Natural killer cell (primary cell): ENCODE measurements at regions not wholly inside any gene's neighbourhood (a gene's known extent, or its start where the extent isn't known, plus 50 kb on each side); places are given as distances from the start of the nearest gene placed in this dataset.

ENCODE experiments used
- ATAC-seq, 3 donors: fragments of 150-1000 bp in 2 of 3; fragments of 200-7000 bp in 1 of 3; cut with Tn5 transposase; 1 replicate in 1 of 3; 2 replicates in 2 of 3; pipeline ENCODE4 v1.10.0; 2021; ENCODE audit warnings: mild to moderate bottlenecking in 2 of 3, moderate library complexity in 2 of 3
- DNase-seq, 2 donors: peaks; one replicate each; pipeline versions ENCODE4 v3.0.0 to v3.0.0-alpha.2; 2013 to 2021; ENCODE audit warnings: mixed read lengths in 1 of 2
- H3K27ac ChIP-seq: one replicate; pipeline ENCODE4 v1.5.1; 2013; ENCODE audit warnings: mild to moderate bottlenecking, low read length
- H3K27me3 ChIP-seq: one replicate; pipeline ENCODE4 v1.6.1; 2013; ENCODE audit warnings: low read length; ENCODE audit not compliant: control insufficient read depth, insufficient read depth
- H3K36me3 ChIP-seq: one replicate; pipeline ENCODE4 v1.6.1; 2013; ENCODE audit warnings: low read length; ENCODE audit not compliant: control insufficient read depth, insufficient read depth
- H3K4me1 ChIP-seq: one replicate; pipeline ENCODE4 v1.6.1; 2013; ENCODE audit warnings: low read length; ENCODE audit not compliant: control insufficient read depth, insufficient read depth
- H3K4me3 ChIP-seq: one replicate; pipeline ENCODE4 v1.5.1; 2013; ENCODE audit warnings: low read length
- H3K9me3 ChIP-seq: one replicate; pipeline ENCODE4 v1.6.1; 2013; ENCODE audit warnings: low read length; ENCODE audit not compliant: control insufficient read depth, insufficient read depth
- H3K27ac Mint-ChIP-seq, 2 donors: one replicate each; pipeline ENCODE4 v1.8.0; 2022; ENCODE audit warnings: mild to moderate bottlenecking in 2 of 2, mixed read lengths in 2 of 2, moderate library complexity in 1 of 2
- H3K27me3 Mint-ChIP-seq, 2 donors: one replicate each; pipeline ENCODE4 v1.8.0; 2022; ENCODE audit warnings: low read depth in 2 of 2, mixed read lengths in 2 of 2
- H3K36me3 Mint-ChIP-seq: one replicate; pipeline ENCODE4 v1.8.0; 2022; ENCODE audit warnings: mixed read lengths
- H3K4me1 Mint-ChIP-seq, 2 donors: one replicate each; pipeline ENCODE4 v1.8.0; 2022; ENCODE audit warnings: mixed read lengths in 2 of 2
- H3K4me3 Mint-ChIP-seq: one replicate; pipeline ENCODE4 v1.8.0; 2022; ENCODE audit warnings: mild to moderate bottlenecking, moderate library complexity, mixed read lengths
- H3K9me3 Mint-ChIP-seq, 2 donors: one replicate each; pipeline ENCODE4 v1.8.0; 2022; ENCODE audit warnings: mixed read lengths in 2 of 2
- WGBS: methylation state at CpG from one replicate; pipeline ENCODE4 v1.1.7; 2013; ENCODE audit warnings: missing lambda C conversion rate; ENCODE audit not compliant: insufficient coverage; 5-methylcytosine and 5-hydroxymethylcytosine counted together
- intact Hi-C: fragments of 100-400 bp; cut with micrococcal nuclease; formaldehyde crosslinking; loops from one replicate; pipeline ENCODE4 v1.14.2; 2022
- TF ChIP-seq, protein P1 (sequence below): fragments of 200-600 bp; IDR thresholded peaks from one replicate; pipeline ENCODE4 v1.8.0; 2022; ENCODE audit warnings: antibody characterized with exemption

DNA sequence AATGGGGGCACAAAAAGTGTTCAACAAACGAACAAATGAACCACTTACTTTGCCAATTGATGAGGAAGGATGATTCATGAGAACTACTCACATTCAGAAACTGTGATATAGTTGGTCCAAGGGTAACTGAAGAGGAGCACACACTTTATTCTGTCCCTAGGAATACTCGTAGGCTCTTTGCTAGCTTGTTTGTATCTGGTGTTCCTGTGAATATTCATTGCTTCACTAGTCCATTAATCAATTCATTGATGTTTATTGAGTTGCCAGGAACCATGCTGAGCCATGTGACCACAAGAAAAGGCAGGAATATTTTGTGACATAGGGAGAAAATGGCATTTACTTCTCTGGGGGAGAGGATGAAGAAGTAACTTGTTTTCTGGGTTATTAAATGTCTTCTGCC is 338.3 kb downstream of the IL20RB start:
- H3K27me3 ChIP-seq: no peaks in the 10 kb centered on the region
- Mint-ChIP-seq H3K9me3 (peaks cover 2 to 4% of the 10 kb centered on the region in 2 donors), H3K4me1 (no peaks in the 10 kb centered on the region), H3K4me3 (no peak overlapping the region), H3K27me3 (no peaks in the 10 kb centered on the region), H3K27ac (no peak overlapping the region), H3K36me3 (no peaks in the 10 kb centered on the region)
- H3K4me1 ChIP-seq: no peaks in the 10 kb centered on the region
- intact Hi-C loops: no loop called here
- H3K9me3 ChIP-seq: no peaks in the 10 kb centered on the region
- H3K4me3 ChIP-seq: no peak overlapping the region
- DNase-seq (no peak), ATAC-seq (no peak)
- no peak overlapping the region for H3K27ac ChIP-seq
- H3K36me3 ChIP-seq: no peaks in the 10 kb centered on the region
- TF ChIP-seq, protein P1, sequence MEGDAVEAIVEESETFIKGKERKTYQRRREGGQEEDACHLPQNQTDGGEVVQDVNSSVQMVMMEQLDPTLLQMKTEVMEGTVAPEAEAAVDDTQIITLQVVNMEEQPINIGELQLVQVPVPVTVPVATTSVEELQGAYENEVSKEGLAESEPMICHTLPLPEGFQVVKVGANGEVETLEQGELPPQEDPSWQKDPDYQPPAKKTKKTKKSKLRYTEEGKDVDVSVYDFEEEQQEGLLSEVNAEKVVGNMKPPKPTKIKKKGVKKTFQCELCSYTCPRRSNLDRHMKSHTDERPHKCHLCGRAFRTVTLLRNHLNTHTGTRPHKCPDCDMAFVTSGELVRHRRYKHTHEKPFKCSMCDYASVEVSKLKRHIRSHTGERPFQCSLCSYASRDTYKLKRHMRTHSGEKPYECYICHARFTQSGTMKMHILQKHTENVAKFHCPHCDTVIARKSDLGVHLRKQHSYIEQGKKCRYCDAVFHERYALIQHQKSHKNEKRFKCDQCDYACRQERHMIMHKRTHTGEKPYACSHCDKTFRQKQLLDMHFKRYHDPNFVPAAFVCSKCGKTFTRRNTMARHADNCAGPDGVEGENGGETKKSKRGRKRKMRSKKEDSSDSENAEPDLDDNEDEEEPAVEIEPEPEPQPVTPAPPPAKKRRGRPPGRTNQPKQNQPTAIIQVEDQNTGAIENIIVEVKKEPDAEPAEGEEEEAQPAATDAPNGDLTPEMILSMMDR: no peak
- WGBS: 42% methylated on average over 2 of the region's 2 CpGs

DNA sequence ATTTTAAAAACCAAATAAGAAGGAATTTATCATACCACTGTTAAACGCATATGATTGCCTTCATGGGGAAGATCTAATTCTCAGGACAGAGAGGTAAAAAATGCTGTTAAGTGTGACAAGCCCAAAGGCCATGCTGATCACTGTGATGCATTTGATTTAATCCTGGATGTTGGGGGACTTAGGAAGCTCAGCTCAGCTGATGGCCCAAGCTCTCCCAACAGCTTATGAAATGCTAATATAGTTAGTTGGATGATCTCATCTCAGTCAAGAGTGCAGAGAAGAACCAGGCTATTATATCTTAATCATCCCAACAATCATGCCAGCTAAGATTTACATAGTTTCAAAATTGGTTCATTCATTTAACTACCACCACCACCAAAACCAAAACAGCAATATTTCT is 340.0 kb downstream of the IL20RB start:
- Histone ChIP-seq H3K4me3 (no peak overlapping the region), H3K4me1 (no peaks in the 10 kb centered on the region), H3K9me3 (no peaks in the 10 kb centered on the region), H3K36me3 (no peaks in the 10 kb centered on the region), H3K27ac (no peak overlapping the region), H3K27me3 (no peaks in the 10 kb centered on the region)
- TF ChIP-seq, protein P1: no peak
- Mint-ChIP-seq H3K4me3 (no peak overlapping the region), H3K9me3 (peaks cover 2 to 4% of the 10 kb centered on the region in 2 donors), H3K36me3 (no peaks in the 10 kb centered on the region), H3K27ac (no peak overlapping the region), H3K4me1 (no peaks in the 10 kb centered on the region), H3K27me3 (no peaks in the 10 kb centered on the region)
- WGBS: 100% methylated on average over 1 of the region's 1 CpG
- intact Hi-C loops: no loop called here
- ATAC-seq (no peak), DNase-seq (no peak)

DNA sequence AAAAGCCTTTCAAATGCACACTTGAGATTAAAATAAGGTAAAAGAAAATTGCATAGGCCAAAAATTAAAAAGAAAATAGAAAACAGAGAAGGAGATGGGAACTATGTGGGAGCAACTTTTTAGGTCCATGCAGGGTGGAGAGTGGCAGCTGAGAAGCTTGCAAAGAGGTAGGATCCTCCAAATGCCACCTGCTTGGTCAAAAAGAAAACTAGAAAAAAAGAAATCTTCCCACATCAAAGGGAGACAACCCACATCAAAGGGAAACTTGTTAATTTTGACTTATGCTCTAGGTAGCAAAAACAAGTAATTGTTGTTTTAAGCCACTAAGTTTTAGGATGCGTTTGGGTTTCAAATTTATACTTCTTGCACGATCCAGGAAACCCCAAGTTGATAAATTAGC is 342.9 kb downstream of the IL20RB start:
- TF ChIP-seq, protein P1: no peak
- no peaks in the 10 kb centered on the region for H3K9me3 ChIP-seq
- peaks cover 4 to 7% of the 10 kb centered on the region in 2 donors for H3K9me3 Mint-ChIP-seq
- intact Hi-C loops: no loop called here
- no peak overlapping the region for H3K4me3 ChIP-seq
- H3K36me3 ChIP-seq: no peaks in the 10 kb centered on the region
- ATAC-seq (no peak), DNase-seq (no peak)
- H3K4me1 ChIP-seq: no peaks in the 10 kb centered on the region
- H3K27ac Mint-ChIP-seq: no peak overlapping the region
- H3K36me3 Mint-ChIP-seq: no peaks in the 10 kb centered on the region
- no peak overlapping the region for H3K4me3 Mint-ChIP-seq
- no peak overlapping the region for H3K27ac ChIP-seq
- no peaks in the 10 kb centered on the region for H3K27me3 ChIP-seq
- no CpG with 5 or more reads among the region's 2 CpGs for WGBS
- no peaks in the 10 kb centered on the region for H3K4me1 Mint-ChIP-seq
- H3K27me3 Mint-ChIP-seq: no peaks in the 10 kb centered on the region

DNA sequence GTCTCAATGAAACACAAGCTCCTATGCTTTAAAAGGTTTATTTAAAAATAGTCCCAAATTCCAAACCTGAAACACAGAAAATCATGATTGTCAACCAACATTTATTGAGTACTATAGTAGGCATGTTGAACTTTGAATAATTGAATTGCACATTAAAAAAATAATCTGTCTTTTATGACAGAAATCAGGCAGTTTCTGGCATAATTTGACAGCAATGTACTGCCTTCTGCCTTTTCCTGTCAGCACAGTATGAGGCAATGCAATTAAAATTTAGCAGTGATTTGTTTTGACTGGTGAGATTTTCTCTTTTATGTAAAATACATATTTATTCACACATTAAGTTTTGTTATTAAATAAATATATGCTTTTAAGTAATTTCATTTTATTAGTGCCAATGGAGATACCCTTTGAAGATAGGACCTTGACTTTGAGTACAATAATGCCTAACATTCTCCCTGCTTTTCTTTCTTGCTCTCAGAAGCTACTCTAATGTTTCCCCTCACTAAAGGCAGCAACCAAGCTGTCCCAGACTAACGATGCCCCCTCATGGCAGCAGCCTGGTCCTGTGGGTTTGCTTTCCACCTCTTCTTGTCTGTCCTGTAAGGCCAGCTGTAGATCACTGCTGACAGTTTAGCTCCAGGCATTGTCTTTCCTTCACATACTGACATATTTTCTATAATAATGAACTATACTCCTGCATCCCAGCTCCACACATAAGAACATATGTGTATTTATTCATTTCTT is 346.7 kb downstream of the IL20RB start:
- DNase-seq: no peak
- no peaks in the 10 kb centered on the region for H3K27me3 ChIP-seq
- TF ChIP-seq, protein P1: no peak
- intact Hi-C loops: no loop called here
- H3K36me3 ChIP-seq: no peaks in the 10 kb centered on the region
- Mint-ChIP-seq H3K27me3 (no peaks in the 10 kb centered on the region), H3K4me1 (no peaks in the 10 kb centered on the region), H3K27ac (no peak overlapping the region), H3K4me3 (no peak overlapping the region), H3K36me3 (no peaks in the 10 kb centered on the region), H3K9me3 (peaks cover 8 to 10% of the 10 kb centered on the region in 2 donors)
- no peaks in the 10 kb centered on the region for H3K4me1 ChIP-seq
- H3K27ac ChIP-seq: no peak overlapping the region
- 55% methylated on average over 1 of the region's 1 CpG for WGBS
- no peak for ATAC-seq
- H3K4me3 ChIP-seq: no peak overlapping the region
- no peaks in the 10 kb centered on the region for H3K9me3 ChIP-seq
